ENCODE measurements at regions not wholly inside any gene's neighbourhood (a gene's known extent, or its start where the extent isn't known, plus 50 kb on each side); places are given as distances from the start of the nearest gene placed in this dataset.

GRCh38 chr14:76948213-76948947, 80.1 kb downstream of the IRF2BPL start:
- H3K27ac ChIP-seq = peak overlapping the region; percentile 82
- TF ChIP-seq, protein P1, sequence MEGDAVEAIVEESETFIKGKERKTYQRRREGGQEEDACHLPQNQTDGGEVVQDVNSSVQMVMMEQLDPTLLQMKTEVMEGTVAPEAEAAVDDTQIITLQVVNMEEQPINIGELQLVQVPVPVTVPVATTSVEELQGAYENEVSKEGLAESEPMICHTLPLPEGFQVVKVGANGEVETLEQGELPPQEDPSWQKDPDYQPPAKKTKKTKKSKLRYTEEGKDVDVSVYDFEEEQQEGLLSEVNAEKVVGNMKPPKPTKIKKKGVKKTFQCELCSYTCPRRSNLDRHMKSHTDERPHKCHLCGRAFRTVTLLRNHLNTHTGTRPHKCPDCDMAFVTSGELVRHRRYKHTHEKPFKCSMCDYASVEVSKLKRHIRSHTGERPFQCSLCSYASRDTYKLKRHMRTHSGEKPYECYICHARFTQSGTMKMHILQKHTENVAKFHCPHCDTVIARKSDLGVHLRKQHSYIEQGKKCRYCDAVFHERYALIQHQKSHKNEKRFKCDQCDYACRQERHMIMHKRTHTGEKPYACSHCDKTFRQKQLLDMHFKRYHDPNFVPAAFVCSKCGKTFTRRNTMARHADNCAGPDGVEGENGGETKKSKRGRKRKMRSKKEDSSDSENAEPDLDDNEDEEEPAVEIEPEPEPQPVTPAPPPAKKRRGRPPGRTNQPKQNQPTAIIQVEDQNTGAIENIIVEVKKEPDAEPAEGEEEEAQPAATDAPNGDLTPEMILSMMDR (conservative IDR thresholded peaks at IDR 0.05) = no peak

DNA sequence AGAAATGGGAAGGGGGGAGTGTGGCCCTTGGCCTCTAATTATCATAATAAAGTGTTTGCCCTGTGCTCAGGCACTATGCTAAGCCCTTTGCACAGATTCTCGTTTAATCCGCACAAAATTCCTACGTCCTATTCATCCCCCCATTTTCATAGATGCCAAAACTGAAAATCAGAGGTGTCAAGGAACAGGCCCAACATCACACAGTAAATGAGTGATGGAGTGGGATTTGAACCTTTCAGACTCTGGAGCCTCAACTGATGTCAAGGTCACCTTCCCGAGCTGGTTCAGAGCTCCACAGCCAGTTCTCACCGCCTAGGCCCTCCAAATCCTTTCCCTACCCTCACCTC, 80.7 kb downstream of the IRF2BPL start:
- peak overlapping the region; percentile 82 for H3K27ac ChIP-seq
- TF ChIP-seq, protein P1 (conservative IDR thresholded peaks at IDR 0.05) = no peak

DNA sequence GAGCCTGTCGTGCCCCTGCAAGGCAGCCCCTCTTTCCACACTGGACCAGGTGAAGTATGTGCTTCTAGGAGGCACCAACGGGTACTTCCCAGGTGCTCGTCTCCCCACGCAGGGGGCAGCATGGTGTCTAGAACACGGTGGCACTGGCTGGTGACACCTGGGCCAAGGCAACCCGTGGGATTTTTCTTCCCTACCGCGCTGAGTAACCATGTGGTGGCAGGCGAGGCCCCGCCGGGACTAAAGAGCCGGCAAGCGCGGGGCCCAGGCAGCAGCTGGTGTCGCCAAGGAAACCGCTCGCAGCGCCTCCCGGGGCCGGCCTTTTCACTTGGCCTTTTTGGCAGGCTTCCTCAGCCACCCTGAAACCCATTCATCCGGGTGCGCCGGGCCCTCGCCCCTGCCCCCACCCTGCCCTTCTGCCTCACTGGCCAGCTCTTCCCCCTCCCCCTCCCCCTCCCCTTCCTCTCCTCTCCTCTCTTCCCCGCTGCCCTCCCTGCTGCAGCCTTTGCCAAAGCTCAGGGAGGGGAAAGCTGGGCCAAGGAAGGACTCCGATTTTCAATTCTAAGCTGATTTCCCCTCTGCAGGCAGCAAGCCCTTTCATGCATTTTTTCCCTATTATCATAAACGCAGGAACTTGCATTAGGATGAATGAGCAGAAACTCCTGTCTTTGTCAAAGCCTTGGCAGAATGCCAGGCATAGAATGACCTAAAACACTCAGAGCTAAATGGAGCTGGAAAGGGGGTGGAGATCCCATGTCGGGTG, 81.2 kb downstream of the IRF2BPL start:
- TF ChIP-seq, protein P1 (conservative IDR thresholded peaks at IDR 0.05) = peak; percentile 76
- H3K27ac ChIP-seq = peak overlapping the region; percentile 82

DNA sequence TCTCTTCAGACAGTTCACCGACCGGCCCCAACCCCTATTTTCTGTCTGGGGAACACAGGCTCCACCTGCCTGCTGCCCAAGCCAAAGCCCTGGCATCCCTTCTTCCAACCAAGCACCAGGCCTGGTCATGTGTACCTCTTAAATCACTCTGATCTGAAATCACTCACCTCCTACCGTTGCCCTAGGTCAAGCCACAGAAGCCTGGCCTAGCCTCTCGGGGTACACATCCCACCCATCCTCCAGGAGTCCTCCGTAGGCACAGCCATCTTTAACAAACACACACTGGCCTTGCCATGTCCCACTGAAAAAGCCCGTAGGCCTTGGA, 81.8 kb downstream of the IRF2BPL start:
- peak overlapping the region; percentile 82 for H3K27ac ChIP-seq
- TF ChIP-seq, protein P1 (conservative IDR thresholded peaks at IDR 0.05) = no peak

DNA sequence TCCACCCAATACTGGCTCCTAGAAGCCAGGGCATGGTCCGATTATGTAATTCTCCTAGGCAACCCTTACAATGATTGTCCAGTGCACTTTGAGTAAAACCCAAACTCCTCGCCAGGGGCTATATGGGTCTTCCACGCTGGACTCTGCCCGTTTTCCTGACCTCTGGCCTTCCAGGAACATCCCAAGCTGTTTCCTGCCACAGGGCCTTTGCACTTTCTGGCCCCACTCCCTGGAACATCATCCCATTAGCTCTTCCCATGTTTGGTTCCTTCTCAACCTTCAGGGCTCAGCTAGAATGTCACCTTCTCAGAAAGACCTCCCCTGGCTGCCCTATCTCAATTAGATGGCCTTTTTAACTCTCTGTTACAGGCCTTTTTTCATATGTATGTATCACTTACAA, 85.4 kb downstream of the IRF2BPL start:
- no peak overlapping the region for H3K27ac ChIP-seq
- TF ChIP-seq, protein P1 (conservative IDR thresholded peaks at IDR 0.05) = no peak

DNA sequence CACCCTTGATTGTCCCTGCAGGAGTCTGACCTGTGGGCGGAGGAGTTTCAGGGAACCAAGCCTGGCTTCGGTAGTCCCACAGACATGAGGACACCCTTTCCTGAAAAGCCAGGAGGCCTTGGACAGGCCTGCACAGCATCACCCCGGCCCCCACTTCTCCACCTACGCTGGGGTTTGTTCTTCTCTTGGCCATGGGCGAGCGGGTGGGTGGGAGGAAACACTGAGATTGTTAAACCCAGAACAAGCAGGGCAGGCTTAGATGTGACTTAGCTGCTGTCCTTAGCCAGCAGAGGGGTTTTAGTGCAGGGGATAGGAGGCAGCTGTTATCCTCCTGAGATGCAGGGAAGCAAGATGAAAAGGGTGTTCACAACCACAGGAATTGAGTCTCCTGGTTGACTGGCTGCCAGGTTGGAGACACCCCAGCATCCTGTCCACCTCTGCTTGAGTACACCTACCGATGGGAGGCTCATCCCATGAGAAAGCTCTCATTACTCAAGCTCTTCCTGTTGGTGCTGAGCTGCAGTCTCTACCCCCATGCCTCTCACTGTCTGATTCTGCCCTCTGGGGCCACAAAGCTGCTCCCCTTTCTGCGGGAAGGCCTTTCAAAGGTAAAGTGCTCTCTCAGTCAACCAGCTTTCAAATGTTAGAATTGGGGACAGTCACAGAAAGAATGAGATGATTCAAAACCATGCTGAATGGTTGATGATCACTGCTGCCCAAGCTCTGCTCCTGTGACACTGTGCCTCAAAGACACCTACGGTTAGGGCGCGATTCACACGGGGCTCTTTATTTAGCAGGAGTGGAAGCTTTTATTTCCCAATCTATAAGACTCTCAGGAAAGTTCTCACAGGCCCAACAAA, 86.3 kb downstream of the IRF2BPL start:
- no peak overlapping the region for H3K27ac ChIP-seq
- TF ChIP-seq, protein P1 (conservative IDR thresholded peaks at IDR 0.05) = no peak

DNA sequence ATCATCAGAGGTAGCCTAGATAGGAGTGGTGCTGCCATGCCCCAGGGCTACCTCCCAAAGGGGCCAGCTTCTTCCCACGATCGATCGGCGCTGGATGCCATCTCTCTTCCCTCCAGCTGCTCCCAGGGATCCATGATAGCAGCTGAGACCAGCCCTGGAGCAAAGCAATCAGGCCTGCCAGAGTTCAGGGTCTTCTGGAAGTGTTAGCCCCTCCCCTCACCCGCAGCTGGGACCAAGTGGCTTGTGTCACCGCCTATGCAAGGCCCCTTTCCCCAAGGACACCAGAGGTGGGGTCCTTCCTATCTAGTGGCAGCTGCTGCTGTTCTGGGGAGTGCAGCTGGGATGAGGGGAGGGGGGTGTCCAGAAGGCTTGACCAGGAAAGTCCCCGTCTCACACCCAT, 87.0 kb downstream of the IRF2BPL start:
- TF ChIP-seq, protein P1 (conservative IDR thresholded peaks at IDR 0.05) = no peak
- no peak overlapping the region for H3K27ac ChIP-seq

Data from VCaP (cell line).